ENCODE measurements at regions not wholly inside any gene's neighbourhood (a gene's known extent, or its start where the extent isn't known, plus 50 kb on each side); places are given as distances from the start of the nearest gene placed in this dataset.

- H3K9ac ChIP-seq: no peak overlapping the region
Observed at GRCh38 chr13:111492341-111492950, 172.0 kb downstream of the TEX29 start.

GRCh38 chr13:111492958-111493357, 172.5 kb downstream of the TEX29 start:
- Mint-ChIP-seq H3K9me3 (peaks cover 18% of the 10 kb centered on the region), H3K36me3 (no peaks in the 10 kb centered on the region), H3K4me1 (no peaks in the 10 kb centered on the region), H3K27me3 (ENCODE audit: insufficient read depth, low read depth) (peaks cover 4% of the 10 kb centered on the region), H3K27ac (no peak overlapping the region), H3K4me3 (no peak overlapping the region)
- Histone ChIP-seq H3K27ac (no peak overlapping the region), H3K4me1 (no peaks in the 10 kb centered on the region), H2AFZ (replicated peaks) (no peak overlapping the region), H3F3A (ENCODE audit: low read depth) (no peaks in the 10 kb centered on the region), H3K36me3 (no peaks in the 10 kb centered on the region), H3K4me3 (no peak overlapping the region), H3K9me3 (ENCODE audit: low read depth) (no peaks in the 10 kb centered on the region), H3K4me2 (no peak overlapping the region), H3K27me3 (no peaks in the 10 kb centered on the region), H3K79me2 (ENCODE audit: low read depth) (no peaks in the 10 kb centered on the region), H4K20me1 (ENCODE audit: low read depth) (no peaks in the 10 kb centered on the region), H3K9ac (no peak overlapping the region)
- no peak for TF ChIP-seq EZH2 (IDR thresholded peaks at IDR 0.05)
- TF ChIP-seq EZH2phosphoT487 (IDR thresholded peaks at IDR 0.05): no peak
- no peak for TF ChIP-seq CTCF (IDR thresholded peaks at IDR 0.05)
- no peak for DNase-seq (ENCODE audit: low spot score)

More at GRCh38 chr13:111492341-111492950, 172.0 kb downstream of the TEX29 start:
- H3K27ac ChIP-seq: no peak overlapping the region
- no peaks in the 10 kb centered on the region for H3K36me3 ChIP-seq
- Mint-ChIP-seq H3K4me3 (no peak overlapping the region), H3K4me1 (no peaks in the 10 kb centered on the region), H3K27me3 (ENCODE audit: insufficient read depth, low read depth) (peaks cover 6% of the 10 kb centered on the region), H3K9me3 (peaks cover 15% of the 10 kb centered on the region), H3K27ac (no peak overlapping the region), H3K36me3 (no peaks in the 10 kb centered on the region)
- no peaks in the 10 kb centered on the region for H4K20me1 ChIP-seq (ENCODE audit: low read depth)
- H3K27me3 ChIP-seq: no peaks in the 10 kb centered on the region
- peaks cover 3% of the 10 kb centered on the region for H3K9me3 ChIP-seq (ENCODE audit: low read depth)
- H3F3A ChIP-seq (ENCODE audit: low read depth): no peaks in the 10 kb centered on the region
- no peaks in the 10 kb centered on the region for H3K79me2 ChIP-seq (ENCODE audit: low read depth)
- no peak for DNase-seq (ENCODE audit: low spot score)
- H3K4me3 ChIP-seq: no peak overlapping the region
- no peak overlapping the region for H3K4me2 ChIP-seq
- no peaks in the 10 kb centered on the region for H3K4me1 ChIP-seq
- no peak overlapping the region for H2AFZ ChIP-seq (replicated peaks)
- TF ChIP-seq CTCF (IDR thresholded peaks at IDR 0.05) (no peak), EZH2phosphoT487 (IDR thresholded peaks at IDR 0.05) (no peak), EZH2 (IDR thresholded peaks at IDR 0.05) (no peak)

GRCh38 chr13:111493468-111493867, 173.0 kb downstream of the TEX29 start:
- Histone ChIP-seq H3K4me3 (no peak overlapping the region), H3F3A (ENCODE audit: low read depth) (no peaks in the 10 kb centered on the region), H3K27ac (no peak overlapping the region), H3K4me2 (no peak overlapping the region), H3K79me2 (ENCODE audit: low read depth) (no peaks in the 10 kb centered on the region), H3K27me3 (no peaks in the 10 kb centered on the region), H3K9ac (no peak overlapping the region), H2AFZ (replicated peaks) (no peak overlapping the region), H3K36me3 (no peaks in the 10 kb centered on the region), H3K4me1 (no peaks in the 10 kb centered on the region), H4K20me1 (ENCODE audit: low read depth) (no peaks in the 10 kb centered on the region), H3K9me3 (ENCODE audit: low read depth) (no peaks in the 10 kb centered on the region)
- no peaks in the 10 kb centered on the region for H3K4me1 Mint-ChIP-seq
- no peak for DNase-seq (ENCODE audit: low spot score)
- TF ChIP-seq EZH2phosphoT487 (IDR thresholded peaks at IDR 0.05): no peak
- TF ChIP-seq CTCF (IDR thresholded peaks at IDR 0.05): no peak
- no peak for TF ChIP-seq EZH2 (IDR thresholded peaks at IDR 0.05)
- H3K27me3 Mint-ChIP-seq (ENCODE audit: insufficient read depth, low read depth): peaks cover 3% of the 10 kb centered on the region
- H3K9me3 Mint-ChIP-seq: peaks cover 13% of the 10 kb centered on the region
- H3K36me3 Mint-ChIP-seq: no peaks in the 10 kb centered on the region
- no peak overlapping the region for H3K27ac Mint-ChIP-seq
- H3K4me3 Mint-ChIP-seq: no peak overlapping the region
